Chondrocyte (in vitro differentiated cells): ENCODE measurements at regions not wholly inside any gene's neighbourhood (a gene's known extent, or its start where the extent isn't known, plus 50 kb on each side); places are given as distances from the start of the nearest gene placed in this dataset.
A peak's percentile ranks its signal among the peaks of the same experiment; 100 is the strongest.
"Not testable (repeated sequence)": the region's sequence is repeated elsewhere in the genome, so short reads cannot be mapped to it uniquely, and the experiment has no call there.

Experiments used
- DNase-seq: peaks from one replicate; pipeline ENCODE4 v3.0.0; 2021; ENCODE audit warnings: mixed read lengths, low spot score
- H3K27ac Mint-ChIP-seq: one replicate; pipeline ENCODE4 v1.8.0; 2021; ENCODE audit warnings: mild to moderate bottlenecking, moderate library complexity, mixed read lengths; ENCODE audit not compliant: unreplicated experiment
- H3K27me3 Mint-ChIP-seq: 2 replicates; pipeline ENCODE4 v1.8.0; 2021; ENCODE audit warnings: low read depth, mixed read lengths
- H3K36me3 Mint-ChIP-seq: 2 replicates; pipeline ENCODE4 v1.8.0; 2021; ENCODE audit warnings: low read depth, mixed read lengths
- H3K4me1 Mint-ChIP-seq: 2 replicates; pipeline ENCODE4 v1.8.0; 2021; ENCODE audit warnings: low read depth, mild to moderate bottlenecking, mixed read lengths
- H3K4me3 Mint-ChIP-seq: one replicate; pipeline ENCODE4 v1.8.0; 2021; ENCODE audit warnings: mild to moderate bottlenecking, moderate library complexity, mixed read lengths; ENCODE audit not compliant: unreplicated experiment
- H3K9me3 Mint-ChIP-seq: 2 replicates; pipeline ENCODE4 v1.8.0; 2021; ENCODE audit warnings: low read depth, mixed read lengths
- TF ChIP-seq, protein P1 (sequence below): fragments of 200-600 bp; sonication (generic); IDR thresholded peaks from 2 replicates; pipeline ENCODE4 v1.5.0; 2021; ENCODE audit warnings: antibody characterized with exemption, mild to moderate bottlenecking, moderate library complexity

DNA sequence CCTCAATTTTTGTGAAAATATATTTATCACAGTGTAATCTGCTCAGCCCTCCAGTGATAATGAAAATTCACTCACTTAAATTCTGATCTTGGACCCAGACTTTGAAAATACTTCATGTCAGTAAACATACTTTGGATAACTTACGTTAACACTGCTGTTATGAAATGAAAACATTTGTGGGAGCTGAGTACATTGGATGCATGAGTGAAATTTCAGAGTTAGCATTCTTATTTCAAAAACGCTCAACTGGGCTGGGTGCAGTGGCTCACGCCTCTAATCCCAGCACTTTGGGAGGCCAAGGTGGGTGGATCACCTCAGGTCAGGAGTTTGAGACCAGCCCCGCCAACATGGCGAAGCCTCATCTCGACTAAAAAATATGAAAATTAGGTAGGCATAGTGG is 196.4 kb downstream of the UTRN start:
- DNase-seq: no peak
- TF ChIP-seq, protein P1, sequence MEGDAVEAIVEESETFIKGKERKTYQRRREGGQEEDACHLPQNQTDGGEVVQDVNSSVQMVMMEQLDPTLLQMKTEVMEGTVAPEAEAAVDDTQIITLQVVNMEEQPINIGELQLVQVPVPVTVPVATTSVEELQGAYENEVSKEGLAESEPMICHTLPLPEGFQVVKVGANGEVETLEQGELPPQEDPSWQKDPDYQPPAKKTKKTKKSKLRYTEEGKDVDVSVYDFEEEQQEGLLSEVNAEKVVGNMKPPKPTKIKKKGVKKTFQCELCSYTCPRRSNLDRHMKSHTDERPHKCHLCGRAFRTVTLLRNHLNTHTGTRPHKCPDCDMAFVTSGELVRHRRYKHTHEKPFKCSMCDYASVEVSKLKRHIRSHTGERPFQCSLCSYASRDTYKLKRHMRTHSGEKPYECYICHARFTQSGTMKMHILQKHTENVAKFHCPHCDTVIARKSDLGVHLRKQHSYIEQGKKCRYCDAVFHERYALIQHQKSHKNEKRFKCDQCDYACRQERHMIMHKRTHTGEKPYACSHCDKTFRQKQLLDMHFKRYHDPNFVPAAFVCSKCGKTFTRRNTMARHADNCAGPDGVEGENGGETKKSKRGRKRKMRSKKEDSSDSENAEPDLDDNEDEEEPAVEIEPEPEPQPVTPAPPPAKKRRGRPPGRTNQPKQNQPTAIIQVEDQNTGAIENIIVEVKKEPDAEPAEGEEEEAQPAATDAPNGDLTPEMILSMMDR: no peak
- no peak overlapping the region for H3K27ac Mint-ChIP-seq
- peaks cover 31% of the 10 kb centered on the region for H3K4me1 Mint-ChIP-seq
- no peaks in the 10 kb centered on the region for H3K27me3 Mint-ChIP-seq
- no peak overlapping the region for H3K4me3 Mint-ChIP-seq
- H3K36me3 Mint-ChIP-seq: peaks cover 19% of the 10 kb centered on the region
- no peaks in the 10 kb centered on the region for H3K9me3 Mint-ChIP-seq

DNA sequence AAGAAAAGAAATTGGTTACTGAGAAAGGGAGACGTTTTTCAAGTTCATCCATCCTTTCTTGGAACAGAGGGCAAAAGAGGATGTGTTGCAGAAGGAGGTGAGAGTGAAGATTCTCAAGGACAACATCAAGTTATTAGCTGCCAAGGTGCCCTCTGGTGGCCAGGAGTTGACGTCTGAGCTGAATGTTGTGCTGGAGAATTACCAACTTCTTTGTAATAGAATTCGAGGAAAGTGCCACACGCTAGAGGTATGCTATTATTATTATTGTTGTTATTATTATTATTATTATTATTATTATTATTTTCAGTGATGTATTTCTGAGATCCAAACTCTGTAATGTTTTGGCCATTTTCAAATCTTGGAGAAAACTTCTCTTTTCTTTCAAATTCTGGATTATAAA is 197.0 kb downstream of the UTRN start:
- H3K27ac Mint-ChIP-seq: peak overlapping the region; percentile 69
- no peaks in the 10 kb centered on the region for H3K27me3 Mint-ChIP-seq
- no peak overlapping the region for H3K4me3 Mint-ChIP-seq
- peaks cover 31% of the 10 kb centered on the region for H3K4me1 Mint-ChIP-seq
- peaks cover 19% of the 10 kb centered on the region for H3K36me3 Mint-ChIP-seq
- DNase-seq: no peak
- no peaks in the 10 kb centered on the region for H3K9me3 Mint-ChIP-seq
- TF ChIP-seq, protein P1: peak; percentile 90

DNA sequence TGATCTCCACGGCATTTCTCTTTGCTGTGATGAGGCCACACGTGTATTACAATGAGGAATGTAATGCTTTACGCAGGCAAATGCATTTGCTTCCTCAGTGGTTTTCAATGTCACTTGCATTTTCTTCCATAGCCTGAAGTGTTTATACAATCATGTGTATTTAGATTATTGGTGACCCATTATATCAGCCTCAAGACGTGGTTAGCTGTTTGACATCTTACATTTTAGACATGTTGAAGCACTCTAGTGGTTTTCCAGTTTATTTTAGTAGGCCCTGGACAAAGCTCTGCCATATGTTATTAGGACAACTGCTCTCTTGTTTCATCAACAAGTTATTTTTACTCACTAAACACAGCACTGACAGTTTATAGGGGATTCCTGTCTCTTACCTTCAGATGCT is 200.4 kb downstream of the UTRN start:
- Mint-ChIP-seq H3K4me3 (no peak overlapping the region), H3K27me3 (no peaks in the 10 kb centered on the region)

DNA sequence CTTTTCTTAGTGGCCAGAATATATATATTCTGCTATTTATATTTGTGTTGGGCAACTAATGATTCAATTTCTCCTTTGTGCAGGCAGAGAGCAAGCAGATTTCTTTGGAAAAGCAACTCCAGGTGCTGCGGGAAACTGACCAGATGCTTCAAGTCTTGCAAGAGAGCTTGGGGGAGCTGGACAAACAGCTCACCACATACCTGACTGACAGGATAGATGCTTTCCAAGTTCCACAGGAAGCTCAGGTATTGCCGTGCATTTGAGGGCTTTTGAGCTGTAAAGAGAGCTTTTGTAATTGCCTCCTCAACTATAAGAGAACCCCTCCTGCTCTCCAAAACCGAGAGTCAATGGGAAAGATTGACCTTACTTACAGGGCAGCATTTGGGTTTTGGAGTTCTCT is 203.5 kb downstream of the UTRN start:
- no peaks in the 10 kb centered on the region for H3K27me3 Mint-ChIP-seq
- H3K4me1 Mint-ChIP-seq: peaks cover 5% of the 10 kb centered on the region
- DNase-seq: no peak
- TF ChIP-seq, protein P1: no peak
- peaks cover 27% of the 10 kb centered on the region for H3K36me3 Mint-ChIP-seq
- H3K27ac Mint-ChIP-seq: no peak overlapping the region
- H3K9me3 Mint-ChIP-seq: no peaks in the 10 kb centered on the region
- no peak overlapping the region for H3K4me3 Mint-ChIP-seq

More for the DNA sequence above, 200.4 kb downstream of the UTRN start:
- no peak overlapping the region for H3K27ac Mint-ChIP-seq
- H3K9me3 Mint-ChIP-seq: no peaks in the 10 kb centered on the region
- TF ChIP-seq, protein P1: no peak
- H3K4me1 Mint-ChIP-seq: peaks cover 13% of the 10 kb centered on the region
- no peak for DNase-seq
- H3K36me3 Mint-ChIP-seq: peaks cover 19% of the 10 kb centered on the region

DNA sequence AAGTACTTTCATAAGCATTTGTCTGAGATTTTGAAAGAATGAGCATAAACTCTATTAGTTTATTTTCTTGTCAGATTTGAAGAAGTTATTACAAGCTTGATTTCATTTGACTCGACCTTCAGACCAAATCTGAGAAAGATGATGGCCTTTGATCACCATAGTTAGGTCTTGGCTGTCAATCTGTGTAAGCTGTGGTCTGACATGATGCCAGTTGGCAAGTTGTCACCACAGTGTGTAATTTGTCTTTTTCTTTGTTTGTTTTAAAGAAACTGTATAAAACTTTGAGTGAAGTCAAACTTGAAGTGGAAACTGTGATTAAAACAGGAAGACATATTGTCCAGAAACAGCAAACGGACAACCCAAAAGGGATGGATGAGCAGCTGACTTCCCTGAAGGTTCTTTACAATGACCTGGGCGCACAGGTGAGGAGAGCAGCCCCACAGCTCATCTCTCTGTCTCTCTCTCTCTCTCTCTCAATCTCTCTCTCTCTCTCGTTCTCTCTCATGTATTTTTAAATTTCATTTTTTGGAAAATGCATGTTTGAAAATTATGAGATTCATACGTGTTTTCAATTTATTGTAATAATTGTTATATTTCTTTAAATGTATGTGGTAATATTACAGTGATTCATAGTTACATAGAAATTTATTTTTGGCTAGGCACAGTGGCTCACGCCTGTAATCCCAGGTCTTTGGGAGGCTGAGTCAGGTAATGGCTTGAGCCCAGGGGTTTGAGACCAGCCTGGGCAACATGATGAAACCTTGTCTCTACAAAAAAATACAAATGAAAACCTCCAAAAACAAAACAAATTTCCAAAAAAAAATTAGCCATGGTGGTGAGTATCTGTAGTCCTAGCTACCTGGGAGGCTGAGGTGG is 208.1 kb downstream of the UTRN start:
- TF ChIP-seq, protein P1: no peak
- H3K27ac Mint-ChIP-seq: no peak overlapping the region
- H3K36me3 Mint-ChIP-seq: peaks cover 27% of the 10 kb centered on the region
- no peaks in the 10 kb centered on the region for H3K9me3 Mint-ChIP-seq
- no peak for DNase-seq
- H3K4me1 Mint-ChIP-seq: peaks cover 5% of the 10 kb centered on the region
- no peaks in the 10 kb centered on the region for H3K27me3 Mint-ChIP-seq
- H3K4me3 Mint-ChIP-seq: no peak overlapping the region

DNA sequence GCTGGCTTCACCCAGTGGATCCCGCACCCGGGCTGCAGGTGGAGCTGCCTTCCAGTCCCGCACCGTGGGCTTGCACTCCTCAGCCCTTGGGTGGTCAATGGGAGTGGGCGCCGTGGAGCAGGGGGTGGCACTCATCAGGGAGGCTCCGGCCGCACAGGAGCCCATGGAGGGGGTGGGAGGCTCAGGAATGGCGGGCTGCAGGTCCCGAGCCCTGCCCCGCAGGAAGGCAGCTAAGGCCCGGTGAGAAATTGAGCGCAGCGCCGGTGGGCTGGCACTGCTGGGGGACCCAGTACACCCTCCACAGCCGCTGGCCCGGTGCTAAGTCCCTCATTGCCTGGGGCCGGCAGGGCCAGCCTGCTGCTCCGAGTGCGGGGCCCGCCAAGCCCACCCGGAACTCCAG is 209.9 kb downstream of the UTRN start:
- not testable (repeated sequence) for H3K4me3 Mint-ChIP-seq, H3K27ac Mint-ChIP-seq, DNase-seq, H3K9me3 Mint-ChIP-seq, H3K27me3 Mint-ChIP-seq, H3K4me1 Mint-ChIP-seq
- H3K36me3 Mint-ChIP-seq: peaks cover 29% of the 10 kb centered on the region
